Ishikawa (cell line): ENCODE measurements at regions not wholly inside any gene's neighbourhood (a gene's known extent, or its start where the extent isn't known, plus 50 kb on each side); places are given as distances from the start of the nearest gene placed in this dataset.

Experiments
- CEBPB ChIP-seq: IDR thresholded peaks from 2 replicates; pipeline ENCODE4 v1.6.1; 2012
- CREB1 ChIP-seq: IDR thresholded peaks from 2 replicates; pipeline ENCODE4 v1.6.1; 2012; ENCODE audit warnings: low read depth
- EGR1 ChIP-seq: IDR thresholded peaks from 2 replicates; pipeline ENCODE4 v1.6.1; 2012
- EP300 ChIP-seq: IDR thresholded peaks from 2 replicates; pipeline ENCODE4 v1.6.1; 2012; ENCODE audit warnings: borderline replicate concordance
- FOXM1 ChIP-seq: IDR thresholded peaks from 2 replicates; pipeline ENCODE4 v1.6.1; 2012; ENCODE audit warnings: low read depth, borderline replicate concordance
- NFIC ChIP-seq: IDR thresholded peaks from 2 replicates; pipeline ENCODE4 v1.6.1; 2012
- RAD21 ChIP-seq: IDR thresholded peaks from 2 replicates; pipeline ENCODE4 v1.6.1; 2012; ENCODE audit warnings: low read depth
- REST ChIP-seq: IDR thresholded peaks from 2 replicates; pipeline ENCODE4 v1.6.1; 2012; ENCODE audit warnings: low read depth, mild to moderate bottlenecking
- TAF1 ChIP-seq: IDR thresholded peaks from 2 replicates; pipeline ENCODE4 v1.6.1; 2012; ENCODE audit warnings: low read depth, mild to moderate bottlenecking
- TCF12 ChIP-seq: IDR thresholded peaks from 2 replicates; pipeline ENCODE4 v1.6.1; 2012; ENCODE audit warnings: low read depth
- TEAD4 ChIP-seq: IDR thresholded peaks from 2 replicates; pipeline ENCODE4 v1.6.1; 2012
- USF1 ChIP-seq: IDR thresholded peaks from 2 replicates; pipeline ENCODE4 v1.6.1; 2012
- YY1 ChIP-seq: IDR thresholded peaks from 2 replicates; pipeline ENCODE4 v1.6.1; 2012; ENCODE audit warnings: low read depth
- ZBTB7A ChIP-seq: IDR thresholded peaks from 2 replicates; pipeline ENCODE4 v1.6.1; 2012; ENCODE audit warnings: low read depth
- TF ChIP-seq, protein P1 (sequence below): IDR thresholded peaks from 2 replicates; pipeline ENCODE4 v1.6.1; 2012

GRCh38 chr7:142487124-142487523 is 229.3 kb upstream of the PRSS58 start:
- no peak for TF ChIP-seq YY1
- TF ChIP-seq USF1 = no peak
- TF ChIP-seq RAD21 = no peak
- TF ChIP-seq FOXM1 = no peak
- no peak for TF ChIP-seq ZBTB7A
- TF ChIP-seq EGR1 = no peak
- TF ChIP-seq CEBPB = no peak
- no peak for TF ChIP-seq CREB1
- no peak for TF ChIP-seq TEAD4
- no peak for TF ChIP-seq TAF1
- no peak for TF ChIP-seq REST
- TF ChIP-seq NFIC = no peak
- TF ChIP-seq, protein P1, sequence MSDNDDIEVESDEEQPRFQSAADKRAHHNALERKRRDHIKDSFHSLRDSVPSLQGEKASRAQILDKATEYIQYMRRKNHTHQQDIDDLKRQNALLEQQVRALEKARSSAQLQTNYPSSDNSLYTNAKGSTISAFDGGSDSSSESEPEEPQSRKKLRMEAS = no peak
- no peak for TF ChIP-seq EP300
- TF ChIP-seq TCF12 = no peak

GRCh38 chr7:142485617-142486226 is 227.9 kb upstream of the PRSS58 start:
- TF ChIP-seq CEBPB = no peak
- TF ChIP-seq TAF1 = no peak
- TF ChIP-seq FOXM1 = no peak
- no peak for TF ChIP-seq NFIC

DNA sequence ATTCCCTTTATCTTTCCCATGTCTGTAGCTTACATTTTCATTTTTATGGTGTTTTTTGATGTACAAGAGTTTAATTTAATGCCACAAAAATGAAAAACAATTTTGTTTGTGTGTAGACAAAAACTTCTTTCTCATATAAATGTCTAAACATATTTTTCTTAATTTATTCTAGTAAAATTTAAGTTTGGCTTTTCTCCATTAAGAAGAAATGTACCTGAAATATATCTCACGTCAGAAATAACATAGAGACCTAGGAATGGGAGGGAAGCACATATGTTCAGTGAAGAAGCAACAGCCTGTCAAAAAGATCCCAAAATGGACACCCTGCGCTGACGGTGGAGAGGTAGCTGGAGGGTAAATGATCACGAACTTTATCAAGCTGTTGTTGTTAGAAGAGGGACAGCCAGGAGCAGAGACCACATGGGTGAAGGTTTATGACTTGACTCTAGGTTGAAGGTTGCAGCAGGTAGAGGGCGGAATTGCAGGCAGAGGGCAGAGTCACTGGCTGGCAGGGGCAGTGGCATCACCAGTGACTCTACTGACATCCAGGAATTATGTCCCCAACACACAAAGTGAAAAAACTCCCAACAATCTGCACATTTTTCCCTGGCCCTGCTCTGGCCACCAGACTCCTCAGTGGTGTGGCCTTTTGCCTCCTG is 225.9 kb upstream of the PRSS58 start:
- TF ChIP-seq EP300 (no peak), NFIC (no peak), FOXM1 (no peak), ZBTB7A (no peak), RAD21 (no peak), TEAD4 (no peak), USF1 (no peak), EGR1 (no peak), TCF12 (no peak), CEBPB (no peak), YY1 (no peak)
- TF ChIP-seq, protein P1 = no peak

- TF ChIP-seq RAD21 = peak; percentile 53
- TF ChIP-seq, protein P1 = no peak
Measured at GRCh38 chr7:142482891-142483658, 225.2 kb upstream of the PRSS58 start.

GRCh38 chr7:142481548-142481947 is 223.7 kb upstream of the PRSS58 start:
- no peak for TF ChIP-seq RAD21
- TF ChIP-seq EP300 = no peak
- TF ChIP-seq, protein P1 = no peak
- TF ChIP-seq YY1 = no peak
- no peak for TF ChIP-seq TCF12
- TF ChIP-seq EGR1 = no peak
- no peak for TF ChIP-seq TAF1
- TF ChIP-seq USF1 = no peak
- no peak for TF ChIP-seq TEAD4
- no peak for TF ChIP-seq CEBPB
- no peak for TF ChIP-seq CREB1
- TF ChIP-seq REST = no peak
- TF ChIP-seq FOXM1 = no peak
- TF ChIP-seq NFIC = no peak
- no peak for TF ChIP-seq ZBTB7A
